ENCODE measurements at regions not wholly inside any gene's neighbourhood (a gene's known extent, or its start where the extent isn't known, plus 50 kb on each side); places are given as distances from the start of the nearest gene placed in this dataset.

GRCh38 chr11:8340296-8340695 lies 76.6 kb upstream of the LMO1 start:
- DNase-seq = peak; percentile 51

- no peak for DNase-seq
Observed at GRCh38 chr11:8339592-8340022, 75.9 kb upstream of the LMO1 start.

- DNase-seq = peak; percentile 64
Observed at GRCh38 chr11:8338138-8338537, 74.5 kb upstream of the LMO1 start.

- no peak for DNase-seq
Observed at GRCh38 chr11:8337130-8337795, 73.6 kb upstream of the LMO1 start.

- DNase-seq = no peak
Observed at GRCh38 chr11:8336356-8337129, 72.9 kb upstream of the LMO1 start.

- DNase-seq = no peak
Observed at GRCh38 chr11:8335683-8336082, 72.0 kb upstream of the LMO1 start.

GRCh38 chr11:8335186-8335585 lies 71.5 kb upstream of the LMO1 start:
- no peak for DNase-seq

GRCh38 chr11:8333811-8334401 lies 70.2 kb upstream of the LMO1 start:
- DNase-seq = peak; percentile 70

GRCh38 chr11:8333376-8333775 lies 69.7 kb upstream of the LMO1 start:
- no peak for DNase-seq

- no peak for DNase-seq
Observed at GRCh38 chr11:8332891-8333290, 69.2 kb upstream of the LMO1 start.

- DNase-seq = peak; percentile 63
Observed at GRCh38 chr11:8332196-8332595, 68.5 kb upstream of the LMO1 start.

- DNase-seq = peak; percentile 26
Observed at GRCh38 chr11:8331767-8332166, 68.1 kb upstream of the LMO1 start.

- DNase-seq = no peak
Observed at GRCh38 chr11:8330896-8331295, 67.2 kb upstream of the LMO1 start.

GRCh38 chr11:8330404-8330803 lies 66.7 kb upstream of the LMO1 start:
- DNase-seq = no peak

GRCh38 chr11:8329847-8330361 lies 66.2 kb upstream of the LMO1 start:
- no peak for DNase-seq

GRCh38 chr11:8329336-8329735 lies 65.7 kb upstream of the LMO1 start:
- DNase-seq = no peak

GRCh38 chr11:8328848-8329330 lies 65.2 kb upstream of the LMO1 start:
- DNase-seq = peak; percentile 97

GRCh38 chr11:8328231-8328794 lies 64.6 kb upstream of the LMO1 start:
- no peak for DNase-seq

GRCh38 chr11:8327761-8328192 lies 64.1 kb upstream of the LMO1 start:
- DNase-seq = peak; percentile 87

GRCh38 chr11:8326337-8326736 lies 62.7 kb upstream of the LMO1 start:
- no peak for DNase-seq

GRCh38 chr11:8325591-8326304 lies 62.1 kb upstream of the LMO1 start:
- DNase-seq = no peak

- no peak for DNase-seq
Observed at GRCh38 chr11:8323161-8323935, 59.7 kb upstream of the LMO1 start.

Measured in suppressor macrophage treated with lipopolysaccharide for 4 hours (primary cell).